ENCODE measurements at regions not wholly inside any gene's neighbourhood (a gene's known extent, or its start where the extent isn't known, plus 50 kb on each side); places are given as distances from the start of the nearest gene placed in this dataset.
A peak's percentile ranks its signal among the peaks of the same experiment; 100 is the strongest.

DNA sequence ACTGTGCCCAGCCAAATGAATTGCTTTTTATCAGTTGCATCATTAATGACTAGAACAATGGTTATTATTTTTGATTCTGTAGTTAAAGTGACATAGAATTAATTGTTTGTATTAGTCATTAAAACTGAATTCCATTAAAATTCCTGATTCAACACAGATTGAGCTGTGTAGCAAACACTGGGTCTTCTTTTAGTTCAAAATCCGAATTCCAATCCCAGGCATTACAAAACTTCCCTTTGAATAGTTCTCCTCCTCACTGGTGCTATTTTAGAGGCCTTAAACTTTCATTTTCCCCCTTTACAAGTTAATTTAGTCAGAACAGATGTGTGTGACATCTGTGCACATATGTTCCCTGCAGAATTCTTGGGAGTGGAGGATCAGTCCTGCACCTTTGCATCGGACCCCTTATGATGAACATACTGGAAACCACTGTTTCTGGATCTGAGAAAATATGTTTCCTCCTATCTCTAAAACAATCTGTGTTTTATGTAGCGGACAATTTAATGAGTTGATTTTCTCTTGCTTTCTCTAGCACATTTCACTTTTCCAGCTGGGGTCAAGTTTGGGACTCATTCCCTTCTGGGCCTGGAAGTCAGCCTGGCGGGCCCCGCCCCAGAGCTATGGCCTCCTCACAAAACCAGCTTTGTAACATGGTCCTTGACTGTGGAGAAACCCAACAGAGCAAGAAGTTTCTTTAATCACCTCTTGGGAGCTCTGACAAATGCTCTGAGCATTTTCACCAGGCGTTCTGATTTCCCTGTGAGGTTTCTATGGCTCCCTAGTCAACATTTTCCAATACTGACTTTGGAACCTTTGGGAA is 87.9 kb upstream of the MAMDC2 start:
- DNase-seq (ENCODE audit: low read depth), result no peak

- DNase-seq (ENCODE audit: low read depth), result no peak
Measured at GRCh38 chr9:69961843-69962242, 81.8 kb upstream of the MAMDC2 start.

DNA sequence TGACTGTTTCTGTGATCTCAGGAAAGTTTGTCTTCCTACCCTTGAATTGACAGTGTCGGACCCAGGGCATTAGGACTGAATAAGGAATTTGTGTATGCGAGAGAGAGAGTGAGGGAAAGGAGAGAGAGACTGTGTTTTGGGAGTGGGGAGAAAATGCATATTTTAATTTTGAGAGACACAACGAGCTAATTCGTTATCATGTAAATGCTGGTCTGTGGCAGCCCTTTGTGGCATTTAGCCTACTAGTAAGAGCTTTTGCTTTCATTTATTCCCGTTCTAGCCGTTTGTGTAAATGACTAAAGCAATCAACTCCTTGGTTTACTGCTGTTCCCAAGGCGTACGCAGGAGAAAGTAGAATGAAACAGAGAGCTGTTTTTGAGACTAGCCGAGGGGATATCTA is 79.8 kb upstream of the MAMDC2 start:
- no peak for DNase-seq (ENCODE audit: low read depth)

DNA sequence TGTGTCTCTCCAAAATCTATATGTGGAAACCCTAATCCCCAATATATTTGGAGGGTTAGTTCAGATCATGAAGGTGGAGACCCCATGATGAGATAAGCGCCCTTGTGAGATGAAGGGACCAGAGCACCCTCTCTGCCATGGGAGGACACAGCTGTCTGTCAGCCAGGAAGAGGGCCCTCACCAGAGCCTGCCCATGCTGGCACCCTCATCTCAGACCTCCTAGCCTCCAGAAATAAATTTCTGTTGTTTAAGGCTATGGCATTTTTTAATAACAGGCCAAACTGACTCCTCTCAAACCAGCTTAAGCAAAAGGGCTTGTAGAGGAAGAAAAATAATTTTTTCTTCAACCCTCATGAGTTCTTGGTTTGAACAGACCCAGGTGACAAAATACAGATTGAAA is 79.2 kb upstream of the MAMDC2 start:
- DNase-seq (ENCODE audit: low read depth), result no peak

DNA sequence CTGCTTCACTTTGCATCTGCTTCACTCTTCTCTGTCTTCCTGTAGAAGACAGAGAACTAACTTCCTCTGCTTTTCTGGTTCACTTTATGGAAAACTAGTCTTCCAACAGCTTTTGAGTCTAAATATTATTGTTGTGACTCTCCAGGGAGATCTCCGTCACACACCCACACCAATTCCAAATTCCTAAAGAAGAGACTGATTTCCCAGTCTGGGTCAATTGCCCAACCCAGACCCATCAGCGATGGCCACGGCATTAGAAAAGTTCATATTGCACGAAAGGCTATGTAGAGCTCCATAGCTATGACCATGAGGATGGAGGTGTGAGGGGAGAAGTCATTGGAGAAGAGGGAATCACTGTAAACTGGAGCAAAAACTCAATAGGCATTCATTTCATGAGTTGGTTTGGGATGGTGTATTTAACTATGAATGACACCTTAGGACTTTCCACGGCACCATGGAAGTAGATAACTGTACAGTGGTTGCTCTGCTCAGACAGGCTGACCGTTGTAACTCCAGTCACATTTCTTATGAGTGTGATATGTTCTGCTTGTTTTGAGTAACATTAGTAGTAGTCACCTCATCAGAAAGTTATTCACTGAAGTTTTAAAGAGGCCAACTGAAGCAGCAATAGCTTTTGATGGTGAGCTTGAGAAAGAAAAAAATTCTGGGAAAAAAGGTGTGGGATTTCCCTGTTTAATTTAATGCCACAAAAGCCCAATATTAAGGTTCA is 78.1 kb upstream of the MAMDC2 start:
- no peak for DNase-seq (ENCODE audit: low read depth)

GRCh38 chr9:69967344-69967743 is 76.3 kb upstream of the MAMDC2 start:
- no peak for DNase-seq (ENCODE audit: low read depth)

DNA sequence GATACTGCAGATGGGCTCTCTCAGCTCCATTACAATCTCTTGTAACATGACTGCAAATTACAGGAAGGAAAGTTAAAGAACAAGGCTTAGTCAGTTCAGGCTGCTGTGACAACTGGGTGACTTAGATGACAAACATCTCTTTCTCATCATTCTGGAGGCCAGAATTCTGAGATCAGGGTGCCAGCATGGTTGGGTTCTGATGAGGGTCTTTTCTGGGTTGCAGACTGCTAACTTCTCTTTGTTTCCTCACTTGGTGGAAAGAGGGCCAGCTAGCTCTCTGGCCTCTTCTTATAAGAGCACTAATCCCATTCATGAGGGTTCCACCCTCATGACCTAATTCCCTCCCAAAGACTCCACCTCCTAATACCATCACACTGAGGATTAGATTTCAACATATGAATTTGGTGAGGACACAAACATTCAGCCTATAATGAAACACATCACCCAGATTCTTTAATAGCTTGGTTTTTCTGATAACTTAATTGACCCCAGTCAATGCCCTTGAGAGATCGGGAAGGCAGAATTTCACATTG is 73.6 kb upstream of the MAMDC2 start:
- DNase-seq (ENCODE audit: low read depth), result no peak

GRCh38 chr9:69971643-69972449 is 71.8 kb upstream of the MAMDC2 start:
- peak; percentile 15 for DNase-seq (ENCODE audit: low read depth)

DNA sequence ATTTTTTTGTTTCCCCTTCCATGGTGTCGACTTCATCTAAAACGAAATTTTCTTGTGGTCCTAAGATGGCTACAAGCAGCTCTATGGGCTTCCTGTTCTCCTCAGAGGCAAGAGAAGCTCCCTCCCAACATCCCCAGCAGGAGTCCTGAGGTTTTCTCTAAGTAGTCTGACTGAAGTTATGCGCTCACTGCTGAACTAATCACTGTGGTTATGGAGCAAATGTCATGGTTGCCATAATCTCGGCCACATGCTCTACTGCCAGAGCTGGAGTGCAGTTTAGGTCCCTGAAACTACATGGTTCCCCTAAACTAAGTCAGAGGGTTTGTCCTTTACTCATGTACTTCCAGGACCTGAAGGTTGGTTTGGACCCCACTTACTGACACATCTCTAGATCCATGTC is 68.0 kb upstream of the MAMDC2 start:
- no peak for DNase-seq (ENCODE audit: low read depth)

GRCh38 chr9:69976152-69976551 is 67.5 kb upstream of the MAMDC2 start:
- no peak for DNase-seq (ENCODE audit: low read depth)

DNA sequence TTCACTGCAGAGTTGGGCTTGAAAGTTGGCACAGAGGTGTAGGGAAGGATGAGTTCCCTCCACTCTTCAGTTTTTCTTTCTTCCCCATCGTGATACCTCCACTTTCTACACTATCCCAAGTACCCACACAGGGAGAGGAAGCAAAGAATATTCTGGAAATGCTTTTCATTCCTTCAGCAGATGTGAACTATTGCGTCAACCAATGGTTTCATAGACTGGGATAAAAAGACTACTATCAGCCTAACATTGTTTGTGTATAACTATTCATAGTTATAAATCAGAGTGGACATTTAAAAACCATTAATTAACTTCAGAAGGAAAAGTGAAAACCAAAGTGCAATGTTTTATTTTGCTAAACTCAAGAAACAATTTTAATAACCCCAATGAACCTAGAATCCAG is 63.6 kb upstream of the MAMDC2 start:
- no peak for DNase-seq (ENCODE audit: low read depth)

GRCh38 chr9:69980591-69980990 is 63.1 kb upstream of the MAMDC2 start:
- no peak for DNase-seq (ENCODE audit: low read depth)

DNA sequence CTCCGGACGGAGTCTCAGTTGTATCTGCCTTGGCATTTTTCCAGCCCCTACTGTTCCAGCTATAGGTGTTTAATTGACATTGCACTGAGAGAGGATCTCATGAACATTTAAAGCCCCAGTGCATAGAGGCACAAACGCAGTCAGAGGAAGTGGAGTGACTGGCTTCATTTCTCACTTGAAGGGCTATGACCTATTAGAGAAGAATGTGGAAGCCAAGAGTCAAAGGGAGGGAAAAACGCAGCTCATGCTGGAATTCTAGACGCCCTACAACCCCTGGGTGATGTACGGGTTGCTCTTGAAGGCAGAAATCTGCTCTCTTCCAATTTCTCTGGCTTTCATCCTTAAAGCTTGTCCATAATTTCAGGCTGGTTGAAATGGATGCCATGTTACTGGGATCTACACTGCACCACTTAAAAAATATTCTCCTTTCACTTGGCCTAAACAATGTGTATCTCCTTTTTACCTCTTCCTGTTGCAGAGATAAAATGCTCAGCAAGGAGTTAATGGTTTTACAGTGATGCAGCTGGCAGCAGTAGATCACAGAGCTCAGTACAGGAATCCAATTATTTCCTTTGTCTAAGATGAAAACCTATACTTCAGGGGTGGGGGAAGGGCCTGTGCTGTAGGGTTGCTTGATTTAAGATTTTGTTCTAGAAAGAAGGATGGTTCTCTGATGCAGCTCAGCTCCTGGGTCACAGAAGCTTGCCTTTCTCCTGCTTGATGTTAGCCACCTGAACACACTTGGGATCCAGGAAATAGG is 61.8 kb upstream of the MAMDC2 start:
- no peak for DNase-seq (ENCODE audit: low read depth)

DNA sequence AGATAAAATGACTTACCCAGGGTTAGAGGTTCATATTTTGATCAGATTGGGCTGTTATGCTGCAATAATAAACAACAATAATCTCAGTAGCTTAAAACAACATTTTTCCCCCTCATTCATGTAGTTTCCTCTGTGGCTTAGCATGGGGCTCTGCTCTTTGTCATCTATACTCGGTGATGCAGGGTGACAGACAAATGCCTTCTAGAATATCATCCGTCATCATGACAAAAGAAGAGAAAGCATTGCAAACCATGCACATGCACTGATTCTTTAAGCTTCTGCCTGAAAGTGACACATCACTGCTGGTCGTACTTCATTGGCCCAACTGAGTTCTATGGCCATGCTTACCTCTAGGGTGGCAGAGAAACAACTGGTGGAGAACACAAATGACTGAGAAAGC is 58.8 kb upstream of the MAMDC2 start:
- no peak for DNase-seq (ENCODE audit: low read depth)

GRCh38 chr9:69985971-69986370 is 57.7 kb upstream of the MAMDC2 start:
- no peak for DNase-seq (ENCODE audit: low read depth)

- DNase-seq (ENCODE audit: low read depth), result no peak
Measured at GRCh38 chr9:69986970-69987369, 56.7 kb upstream of the MAMDC2 start.

- no peak for DNase-seq (ENCODE audit: low read depth)
Measured at GRCh38 chr9:69987457-69987856, 56.2 kb upstream of the MAMDC2 start.

GRCh38 chr9:69993110-69993509 is 50.5 kb upstream of the MAMDC2 start:
- DNase-seq (ENCODE audit: low read depth), result no peak
